ENCODE measurements at regions not wholly inside any gene's neighbourhood (a gene's known extent, or its start where the extent isn't known, plus 50 kb on each side); places are given as distances from the start of the nearest gene placed in this dataset.

GRCh38 chr3:73255609-73256029, 194.2 kb downstream of the EBLN2 start:
- BruUV-seq (replicated peaks): no TSS peak
- DNase-seq (ENCODE audit: unreplicated experiment): peak; percentile 93
- H3K27ac Mint-ChIP-seq (ENCODE audit: low read depth, unreplicated experiment): no peak overlapping the region
- peaks cover 9% of the 10 kb centered on the region for H3K4me1 Mint-ChIP-seq (ENCODE audit: insufficient read depth, unreplicated experiment)
- ChIA-PET CTCF (interaction anchor here (0.5 to 1.1 kb wide), 4 partner anchors 19 to 625 kb away, joined by 3 read pairs; no protein-coding TSS in a partner anchor), POLR2A (no interaction called here)
- no peaks in the 10 kb centered on the region for H3K9me3 Mint-ChIP-seq (ENCODE audit: unreplicated experiment)
- no peak for TF ChIP-seq CTCF (IDR thresholded peaks at IDR 0.05; ENCODE audit: unreplicated experiment)
- H3K27me3 Mint-ChIP-seq (ENCODE audit: insufficient read depth, unreplicated experiment): peaks cover 7% of the 10 kb centered on the region
- intact Hi-C loops (cut with micrococcal nuclease): no loop called here
- no peaks in the 10 kb centered on the region for H3K36me3 Mint-ChIP-seq (ENCODE audit: insufficient read depth, unreplicated experiment)
- H3K4me3 Mint-ChIP-seq (ENCODE audit: unreplicated experiment): no peak overlapping the region

GRCh38 chr3:73257186-73257585, 195.7 kb downstream of the EBLN2 start:
- ChIA-PET POLR2A (no interaction called here), CTCF (no interaction called here)
- peaks cover 9% of the 10 kb centered on the region for H3K4me1 Mint-ChIP-seq (ENCODE audit: insufficient read depth, unreplicated experiment)
- H3K36me3 Mint-ChIP-seq (ENCODE audit: insufficient read depth, unreplicated experiment): no peaks in the 10 kb centered on the region
- no peaks in the 10 kb centered on the region for H3K9me3 Mint-ChIP-seq (ENCODE audit: unreplicated experiment)
- no peak overlapping the region for H3K27ac Mint-ChIP-seq (ENCODE audit: low read depth, unreplicated experiment)
- H3K27me3 Mint-ChIP-seq (ENCODE audit: insufficient read depth, unreplicated experiment): peaks cover 19% of the 10 kb centered on the region
- no TSS peak for BruUV-seq (replicated peaks)
- H3K4me3 Mint-ChIP-seq (ENCODE audit: unreplicated experiment): no peak overlapping the region
- intact Hi-C loops (cut with micrococcal nuclease): no loop called here
- TF ChIP-seq CTCF (IDR thresholded peaks at IDR 0.05; ENCODE audit: unreplicated experiment): no peak
- DNase-seq (ENCODE audit: unreplicated experiment): no peak

GRCh38 chr3:73258057-73258456, 196.6 kb downstream of the EBLN2 start:
- ChIA-PET CTCF (no interaction called here), POLR2A (no interaction called here)
- Mint-ChIP-seq H3K27me3 (ENCODE audit: insufficient read depth, unreplicated experiment) (peaks cover 19% of the 10 kb centered on the region), H3K9me3 (ENCODE audit: unreplicated experiment) (no peaks in the 10 kb centered on the region), H3K27ac (ENCODE audit: low read depth, unreplicated experiment) (no peak overlapping the region), H3K36me3 (ENCODE audit: insufficient read depth, unreplicated experiment) (no peaks in the 10 kb centered on the region), H3K4me1 (ENCODE audit: insufficient read depth, unreplicated experiment) (peaks cover 9% of the 10 kb centered on the region), H3K4me3 (ENCODE audit: unreplicated experiment) (no peak overlapping the region)
- intact Hi-C loops (cut with micrococcal nuclease): no loop called here
- no TSS peak for BruUV-seq (replicated peaks)
- TF ChIP-seq CTCF (IDR thresholded peaks at IDR 0.05; ENCODE audit: unreplicated experiment): no peak
- DNase-seq (ENCODE audit: unreplicated experiment): no peak

- peaks cover 19% of the 10 kb centered on the region for H3K27me3 Mint-ChIP-seq (ENCODE audit: insufficient read depth, unreplicated experiment)
- no peak for TF ChIP-seq CTCF (IDR thresholded peaks at IDR 0.05; ENCODE audit: unreplicated experiment)
- POLR2A ChIA-PET: no interaction called here
- H3K4me1 Mint-ChIP-seq (ENCODE audit: insufficient read depth, unreplicated experiment): peaks cover 9% of the 10 kb centered on the region
- DNase-seq (ENCODE audit: unreplicated experiment): no peak
- H3K36me3 Mint-ChIP-seq (ENCODE audit: insufficient read depth, unreplicated experiment): no peaks in the 10 kb centered on the region
- H3K9me3 Mint-ChIP-seq (ENCODE audit: unreplicated experiment): no peaks in the 10 kb centered on the region
- H3K4me3 Mint-ChIP-seq (ENCODE audit: unreplicated experiment): no peak overlapping the region
- no TSS peak for BruUV-seq (replicated peaks)
- no peak overlapping the region for H3K27ac Mint-ChIP-seq (ENCODE audit: low read depth, unreplicated experiment)
- CTCF ChIA-PET: interaction anchor here (0.7 kb wide), 1 partner anchor 54 kb away, joined by 3 read pairs; no protein-coding TSS in a partner anchor
- intact Hi-C loops (cut with micrococcal nuclease): no loop called here
Measured at GRCh38 chr3:73259291-73259690, 197.8 kb downstream of the EBLN2 start.
